HepG2 (cell line): ENCODE measurements at regions not wholly inside any gene's neighbourhood (a gene's known extent, or its start where the extent isn't known, plus 50 kb on each side); places are given as distances from the start of the nearest gene placed in this dataset.
"Not testable (repeated sequence)": the region's sequence is repeated elsewhere in the genome, so short reads cannot be mapped to it uniquely, and the experiment has no call there.

Experiments used
- ATAC-seq: fragments of 200-7000 bp; cut with Tn5 transposase; 3 replicates; pipeline ENCODE4 v1.9.1; 2020; ENCODE audit warnings: mild to moderate bottlenecking, moderate library complexity
- BruUV-seq: library from RNA; stranded (reverse); fragments of 400-500 nt; replicated peaks from 2 replicates; lab custom pipeline; 2021; lab: Mats Ljungman, UMichigan
- CTCF ChIA-PET: fragments of 300-600 bp; formaldehyde crosslinking; extraction: SDS; loops from one replicate; lab custom pipeline; 2021; ENCODE audit warnings: low total read pairs, inconsistent platforms, low intra/inter-chr PET ratio; lab: Yijun Ruan, JAX
- POLR2A ChIA-PET: fragments of 350-600 bp; sonication (Branson Sonifier 250); formaldehyde crosslinking; loops from one replicate; lab custom pipeline; 2020; ENCODE audit warnings: antibody characterized with exemption, inconsistent platforms; lab: Yijun Ruan, JAX
- DNase-seq: peaks from one replicate; pipeline ENCODE4 v3.0.0-alpha.2; 2015; ENCODE audit warnings: low spot score
- FAIRE-seq: peaks from 3 replicates; lab custom pipeline; 2011; peaks lifted over from hg19 to GRCh38; lab: Jason Lieb, UNC
- H2AFZ ChIP-seq: one replicate; pipeline ENCODE4 v1.6.1; 2011; ENCODE audit warnings: low read length, inconsistent platforms
- H3K27ac ChIP-seq: fragments of 300-600 bp; 3 replicates; pipeline ENCODE4 v1.8.0; 2011; ENCODE audit warnings: mixed run types, mild to moderate bottlenecking, mixed read lengths, low read length, inconsistent platforms; ENCODE audit not compliant: insufficient read depth; ENCODE audit errors: extremely low read length
- H3K27me3 ChIP-seq, 2 experiments: fragments of 200-600 bp in 1 of 2; 2 replicates in 1 of 2; 3 replicates in 1 of 2; pipeline versions ENCODE4 v1.6.0 to v1.8.0; 2011; ENCODE audit warnings: low read length in 2 of 2, mild to moderate bottlenecking in 2 of 2, moderate library complexity in 2 of 2, inconsistent platforms in 1 of 2; ENCODE audit not compliant: insufficient read depth in 2 of 2, control insufficient read depth in 1 of 2
- H3K36me3 ChIP-seq, 2 experiments: fragments of 200-600 bp in 1 of 2; replicated peaks in 1 of 2; 2 replicates in 1 of 2; 3 replicates in 1 of 2; pipeline versions ENCODE4 v1.5.1 to v1.8.0; 2011; ENCODE audit warnings: low read length in 2 of 2, inconsistent platforms in 1 of 2; ENCODE audit not compliant: insufficient read depth in 2 of 2, control insufficient read depth in 1 of 2
- H3K4me1 ChIP-seq: 2 replicates; pipeline ENCODE4 v1.5.1; 2012; ENCODE audit warnings: low read length, inconsistent platforms; ENCODE audit not compliant: insufficient read depth
- H3K4me2 ChIP-seq: 2 replicates; pipeline ENCODE4 v1.6.0; 2011; ENCODE audit warnings: low read depth, low read length, inconsistent platforms
- H3K4me3 ChIP-seq, 3 experiments: fragments of 200-600 bp in 1 of 3; sonication (generic), shearing (Covaris generic) in 1 of 3; replicated peaks in 1 of 3; 2 replicates each; pipeline ENCODE4 v1.5.1; 2011 to 2016; ENCODE audit warnings: low read length in 3 of 3, inconsistent platforms in 2 of 3, low read depth in 2 of 3, mild to moderate bottlenecking in 2 of 3, control low read depth in 1 of 3, mixed read lengths in 1 of 3; ENCODE audit not compliant: insufficient read depth in 1 of 3
- H3K79me2 ChIP-seq: one replicate; pipeline ENCODE4 v1.6.1; 2011; ENCODE audit warnings: low read length, inconsistent platforms; ENCODE audit not compliant: insufficient read depth
- H3K9ac ChIP-seq: 2 replicates; pipeline ENCODE4 v1.6.0; 2011; ENCODE audit warnings: mild to moderate bottlenecking, low read depth, low read length, inconsistent platforms; ENCODE audit not compliant: insufficient read depth
- H3K9me3 ChIP-seq: 2 replicates; pipeline ENCODE4 v1.5.1; 2012; ENCODE audit warnings: mild to moderate bottlenecking, low read length
- H4K20me1 ChIP-seq: 2 replicates; pipeline ENCODE4 v1.6.0; 2011; ENCODE audit warnings: inconsistent platforms, mild to moderate bottlenecking, low read length, moderate library complexity; ENCODE audit not compliant: insufficient read depth
- SMAD3 ChIP-seq: sonication (generic); formaldehyde crosslinking; IDR thresholded peaks from 2 replicates; pipeline ENCODE4 v1.4.0; 2020; ENCODE audit warnings: missing genetic modification reagents
- ZNF577 ChIP-seq: sonication (generic); formaldehyde crosslinking; IDR thresholded peaks from 2 replicates; pipeline ENCODE4 v1.4.0; 2020; ENCODE audit warnings: mild to moderate bottlenecking, low read depth, missing genetic modification reagents, borderline replicate concordance
- WGBS: methylation state at CpG from one replicate; pipeline ENCODE4 v1.1.6; 2017; ENCODE audit warnings: low lambda C conversion rate; 5-methylcytosine and 5-hydroxymethylcytosine counted together
- in situ Hi-C: cut with HindIII; loops from 2 replicates; pipeline ENCODE4 v1.10.0; 2017; ENCODE audit warnings: low pct_unique_long_range_greater_than_20kb; ENCODE audit not compliant: extremely low pct_ligation_motif_present
- intact Hi-C: fragments of 100-400 bp; cut with micrococcal nuclease; formaldehyde crosslinking; loops from one replicate; pipeline ENCODE4 v1.10.0; 2022; ENCODE audit not compliant: unreplicated experiment

GRCh38 chr7:148507064-148507573, 83.4 kb upstream of the C7orf33 start:
- WGBS = 64% methylated on average over 7 of the region's 7 CpGs
- H2AFZ ChIP-seq, H3K27me3 ChIP-seq, H3K79me2 ChIP-seq, DNase-seq, POLR2A ChIA-PET, H3K9ac ChIP-seq, H3K4me2 ChIP-seq, H3K27ac ChIP-seq, H3K36me3 ChIP-seq, intact Hi-C loops, BruUV-seq, H3K4me3 ChIP-seq, CTCF ChIA-PET, FAIRE-seq, H3K9me3 ChIP-seq, ATAC-seq, H4K20me1 ChIP-seq: not testable (repeated sequence)
- peaks cover 14% of the 10 kb centered on the region; the same call in 1 of the 2 replicates for H3K4me1 ChIP-seq
- in situ Hi-C loops = loop anchor here (10.0 kb wide), 1 partner anchor 458 kb away; no protein-coding TSS in a partner anchor

DNA sequence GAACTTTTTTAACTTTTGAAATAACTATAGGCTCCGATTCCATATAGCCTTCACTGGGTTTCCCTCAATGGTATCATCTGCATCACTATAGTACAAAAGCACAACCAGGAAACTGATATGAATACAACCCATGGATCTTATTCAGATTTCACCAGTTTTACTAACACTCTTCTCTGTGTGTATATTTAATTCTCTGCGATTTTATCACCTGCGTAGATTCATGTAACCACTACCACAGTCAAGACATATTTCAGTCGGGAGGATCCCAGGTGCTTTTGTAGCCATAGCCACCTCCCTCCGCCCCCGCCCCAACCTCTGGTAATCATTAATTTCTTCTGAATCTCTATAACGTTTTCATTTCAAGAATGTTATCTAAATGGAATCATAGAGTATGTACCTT, 82.8 kb upstream of the C7orf33 start:
- peaks cover 14% of the 10 kb centered on the region; the same call in 1 of the 2 replicates for H3K4me1 ChIP-seq
- POLR2A ChIA-PET = no interaction called here
- no peak overlapping the region for H3K9ac ChIP-seq
- H3K27ac ChIP-seq = no peak overlapping the region
- no peaks in the 10 kb centered on the region for H3K36me3 ChIP-seq
- DNase-seq (no peak), FAIRE-seq (no peak), ATAC-seq (no peak)
- intact Hi-C loops (no loop called here), in situ Hi-C loops (loop anchor here (10.0 kb wide), 1 partner anchor 457 kb away; no protein-coding TSS in a partner anchor)
- no peak overlapping the region for H3K4me3 ChIP-seq
- TF ChIP-seq SMAD3 (CRISPR knock-in tag) (no peak), ZNF577 (CRISPR knock-in tag) (no peak)
- no peak overlapping the region for H3K4me2 ChIP-seq
- H3K79me2 ChIP-seq = no peaks in the 10 kb centered on the region
- H3K9me3 ChIP-seq = no peaks in the 10 kb centered on the region
- H2AFZ ChIP-seq = no peak overlapping the region
- no peaks in the 10 kb centered on the region for H4K20me1 ChIP-seq
- 0 out of 5 replicates have a peak, but pooled peaks cover 0 to under 1% of the 10 kb centered on the region in 2 experiments for H3K27me3 ChIP-seq
- no TSS peak for BruUV-seq
- WGBS = 68% methylated on average over 7 of the region's 7 CpGs
- CTCF ChIA-PET = no interaction called here
